ENCODE measurements at regions not wholly inside any gene's neighbourhood (a gene's known extent, or its start where the extent isn't known, plus 50 kb on each side); places are given as distances from the start of the nearest gene placed in this dataset.

DNA sequence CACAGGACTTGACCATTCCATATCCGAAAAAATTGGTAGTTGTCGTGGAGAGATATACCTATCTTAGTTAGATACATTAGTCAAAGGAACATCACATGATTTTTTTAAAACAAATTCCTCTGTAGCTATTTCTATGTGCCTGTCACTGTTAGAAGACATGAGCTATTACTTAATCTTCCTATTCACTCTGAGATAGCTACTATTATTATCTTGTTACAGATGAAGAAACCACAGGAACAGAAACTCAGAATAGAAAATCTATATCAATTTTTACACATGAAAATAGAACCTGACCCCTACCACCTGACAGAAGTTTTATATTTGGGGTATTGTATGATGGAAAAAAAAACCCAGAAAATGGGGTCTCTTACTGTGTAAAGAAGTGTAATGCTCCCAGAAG is 68.9 kb upstream of the TDRD3 start:
- 94% methylated on average over 2 of the region's 2 CpGs; no CpG with 5 or more reads in 1 of the 2 experiments for WGBS, 2 experiments (ENCODE audit: extremely low coverage in 1 of 2, insufficient coverage in 1 of 2, insufficient read length in 1 of 2, insufficient replicate concordance in 2 of 2, low coverage in 1 of 2, low lambda C conversion rate in 2 of 2, missing lambda C conversion rate in 1 of 2)
- no peak overlapping the region for H2BK20ac ChIP-seq (ENCODE audit: low read length)
- FAIRE-seq: no peak

More for the DNA sequence above, 68.9 kb upstream of the TDRD3 start:
- CTCF ChIA-PET (ENCODE audit: partially characterized antibody): interaction anchor here (0.6 to 8.5 kb wide), 15 partner anchors 10 to 650 kb away, joined by 3 to 62 read pairs (median 4); partner anchors contain the start of gene DIAPH3
- Histone ChIP-seq H3K4me3 (ENCODE audit: extremely low read depth in 1 of 4, insufficient read depth in 2 of 4, low read depth in 3 of 4, low read length in 4 of 4) (no peak overlapping the region), H3K4ac (replicated peaks; ENCODE audit: insufficient read length, low read depth, low read length) (no peak overlapping the region), H4K20me1 (replicated peaks in 1 of 2; ENCODE audit: control insufficient read depth in 1 of 2, insufficient read depth in 2 of 2, low read length in 2 of 2) (no peaks in the 10 kb centered on the region), H2BK120ac (replicated peaks; ENCODE audit: low read depth, low read length) (no peak overlapping the region), H3K4me2 (ENCODE audit: insufficient read depth in 1 of 2, low read depth in 2 of 2, low read length in 2 of 2) (no peak overlapping the region), H3K79me1 (ENCODE audit: low read depth, low read length) (no peaks in the 10 kb centered on the region), H3K27me3 (replicated peaks in 1 of 4; ENCODE audit: control insufficient read depth in 3 of 4, extremely low read depth in 1 of 4, insufficient read depth in 3 of 4, low read length in 3 of 4) (no peaks in the 10 kb centered on the region), H2BK5ac (ENCODE audit: low read depth, low read length) (no peak overlapping the region), H3K23ac (ENCODE audit: insufficient read length) (no peak overlapping the region), H3K14ac (ENCODE audit: insufficient read length) (no peak overlapping the region), H3K27ac (ENCODE audit: low read depth, low read length) (no peak overlapping the region), H3K18ac (ENCODE audit: extremely low read depth, low read length) (no peak overlapping the region), H4K91ac (replicated peaks; ENCODE audit: insufficient read length, low read length) (no peak overlapping the region), H2AK5ac (ENCODE audit: low read depth, low read length) (no peak overlapping the region), H4K5ac (ENCODE audit: insufficient read length, low read depth, low read length) (no peak overlapping the region), H2BK15ac (ENCODE audit: low read length) (no peak overlapping the region), H3K9me3 (ENCODE audit: insufficient read depth in 2 of 2, low read depth in 1 of 2, low read length in 1 of 2) (no peaks in the 10 kb centered on the region; a peak in 1 of 4 replicates), H3K4me1 (replicated peaks in 1 of 4; ENCODE audit: control insufficient read depth in 3 of 4, insufficient read depth in 4 of 4, low read length in 3 of 4) (no peaks in the 10 kb centered on the region), H2AFZ (ENCODE audit: low read length) (no peak overlapping the region), H4K8ac (ENCODE audit: extremely low read depth, insufficient read depth, low read length) (no peak overlapping the region), H3K23me2 (ENCODE audit: low read depth, low read length) (no peaks in the 10 kb centered on the region), H3K79me2 (ENCODE audit: control insufficient read depth in 1 of 2, insufficient read depth in 2 of 2, low read length in 2 of 2) (no peaks in the 10 kb centered on the region), H3K9ac (replicated peaks in 1 of 4; ENCODE audit: extremely low read depth in 1 of 4, low read depth in 3 of 4, low read length in 3 of 4) (no peak overlapping the region), H3K36me3 (ENCODE audit: control insufficient read depth in 2 of 4, insufficient read depth in 4 of 4, low read length in 3 of 4) (no peaks in the 10 kb centered on the region), H2BK12ac (ENCODE audit: low read depth, low read length) (no peak overlapping the region), H3K56ac (replicated peaks; ENCODE audit: insufficient read length, low read depth, low read length) (no peak overlapping the region)
- no peak for TF ChIP-seq EGR1 (IDR thresholded peaks at IDR 0.05; ENCODE audit: borderline replicate concordance, low read depth, low read length)
- TF ChIP-seq SIN3A (conservative IDR thresholded peaks at IDR 0.05 in 1 of 2, IDR thresholded peaks at IDR 0.05 in 1 of 2; ENCODE audit: low read depth in 1 of 2, low read length in 2 of 2): no peak
- TF ChIP-seq CHD2 (IDR thresholded peaks at IDR 0.05; ENCODE audit: low read length): no peak
- POLR2A ChIA-PET (ENCODE audit: partially characterized antibody): no interaction called here
- DNase-seq (ENCODE audit: low read depth in 1 of 2, low spot score in 2 of 2): no peak
